Fibroblast of lung (primary cell): ENCODE measurements at regions not wholly inside any gene's neighbourhood (a gene's known extent, or its start where the extent isn't known, plus 50 kb on each side); places are given as distances from the start of the nearest gene placed in this dataset.
"Not testable (repeated sequence)": the region's sequence is repeated elsewhere in the genome, so short reads cannot be mapped to it uniquely, and the experiment has no call there.

ENCODE experiments used
- EZH2 ChIP-seq: IDR thresholded peaks from 2 replicates; pipeline ENCODE4 v1.5.1; 2012; ENCODE audit warnings: low read length, control low read depth, mild to moderate bottlenecking; ENCODE audit errors: missing control alignments
- TF ChIP-seq, protein P1 (sequence below), 2 donors: IDR thresholded peaks in 1 of 2; conservative IDR thresholded peaks in 1 of 2; 1 replicate in 1 of 2; 2 replicates in 1 of 2; pipeline ENCODE4 v1.5.1; 2011 to 2012; ENCODE audit warnings: low read length in 2 of 2, control low read depth in 1 of 2, inconsistent platforms in 1 of 2, low read depth in 1 of 2, mild to moderate bottlenecking in 1 of 2

DNA sequence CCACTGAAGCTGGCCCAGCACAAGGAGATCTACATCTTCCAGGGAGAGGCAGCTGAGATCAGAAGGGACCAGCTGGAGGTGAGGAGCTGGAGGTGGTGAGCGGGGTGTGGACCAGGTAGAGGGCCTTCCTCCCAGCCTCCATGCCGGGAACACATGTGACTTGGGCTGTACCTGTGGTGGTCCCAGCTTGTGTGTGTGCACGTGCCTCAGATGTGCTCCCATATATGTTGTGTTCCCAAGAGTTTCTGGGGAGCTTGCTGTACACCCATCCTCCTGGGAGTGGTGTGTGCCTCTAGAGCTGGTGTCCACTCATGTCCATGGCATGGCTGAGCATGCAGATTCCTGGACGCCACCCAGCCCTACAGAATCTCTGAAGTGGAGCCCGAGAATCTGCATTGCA is 183.7 kb upstream of the AKAP13 start:
- TF ChIP-seq, protein P1, sequence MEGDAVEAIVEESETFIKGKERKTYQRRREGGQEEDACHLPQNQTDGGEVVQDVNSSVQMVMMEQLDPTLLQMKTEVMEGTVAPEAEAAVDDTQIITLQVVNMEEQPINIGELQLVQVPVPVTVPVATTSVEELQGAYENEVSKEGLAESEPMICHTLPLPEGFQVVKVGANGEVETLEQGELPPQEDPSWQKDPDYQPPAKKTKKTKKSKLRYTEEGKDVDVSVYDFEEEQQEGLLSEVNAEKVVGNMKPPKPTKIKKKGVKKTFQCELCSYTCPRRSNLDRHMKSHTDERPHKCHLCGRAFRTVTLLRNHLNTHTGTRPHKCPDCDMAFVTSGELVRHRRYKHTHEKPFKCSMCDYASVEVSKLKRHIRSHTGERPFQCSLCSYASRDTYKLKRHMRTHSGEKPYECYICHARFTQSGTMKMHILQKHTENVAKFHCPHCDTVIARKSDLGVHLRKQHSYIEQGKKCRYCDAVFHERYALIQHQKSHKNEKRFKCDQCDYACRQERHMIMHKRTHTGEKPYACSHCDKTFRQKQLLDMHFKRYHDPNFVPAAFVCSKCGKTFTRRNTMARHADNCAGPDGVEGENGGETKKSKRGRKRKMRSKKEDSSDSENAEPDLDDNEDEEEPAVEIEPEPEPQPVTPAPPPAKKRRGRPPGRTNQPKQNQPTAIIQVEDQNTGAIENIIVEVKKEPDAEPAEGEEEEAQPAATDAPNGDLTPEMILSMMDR (conservative IDR thresholded peaks at IDR 0.05 in 1 of 2, IDR thresholded peaks at IDR 0.05 in 1 of 2; ENCODE audit: low read depth in 1 of 2, low read length in 2 of 2) = not testable (repeated sequence)
- TF ChIP-seq EZH2 = not testable (repeated sequence)
